Stomach (tissue), 4 donors: ENCODE measurements at regions not wholly inside any gene's neighbourhood (a gene's known extent, or its start where the extent isn't known, plus 50 kb on each side); places are given as distances from the start of the nearest gene placed in this dataset.
A peak's percentile ranks its signal among the peaks of the same experiment; 100 is the strongest.

ENCODE experiments used
- CTCF ChIP-seq, 7 experiments: fragments of 450-650 bp in 4 of 7; fragments of 200-600 bp in 3 of 7; sonication (generic) in 3 of 7; IDR thresholded peaks; one replicate each; pipeline ENCODE4 v1.5.1; 2016 to 2019; ENCODE audit warnings: antibody characterized with exemption in 7 of 7, control low read depth in 2 of 7, mild to moderate bottlenecking in 1 of 7
- EP300 ChIP-seq: sonication (generic); formaldehyde crosslinking; IDR thresholded peaks from one replicate; pipeline ENCODE4 v1.6.1; 2017; ENCODE audit warnings: antibody characterized with exemption
- POLR2AphosphoS5 ChIP-seq, 3 donors: sonication (generic); formaldehyde crosslinking; IDR thresholded peaks; one replicate each; pipeline ENCODE4 v1.6.1; 2016; ENCODE audit warnings: antibody characterized with exemption in 3 of 3

DNA sequence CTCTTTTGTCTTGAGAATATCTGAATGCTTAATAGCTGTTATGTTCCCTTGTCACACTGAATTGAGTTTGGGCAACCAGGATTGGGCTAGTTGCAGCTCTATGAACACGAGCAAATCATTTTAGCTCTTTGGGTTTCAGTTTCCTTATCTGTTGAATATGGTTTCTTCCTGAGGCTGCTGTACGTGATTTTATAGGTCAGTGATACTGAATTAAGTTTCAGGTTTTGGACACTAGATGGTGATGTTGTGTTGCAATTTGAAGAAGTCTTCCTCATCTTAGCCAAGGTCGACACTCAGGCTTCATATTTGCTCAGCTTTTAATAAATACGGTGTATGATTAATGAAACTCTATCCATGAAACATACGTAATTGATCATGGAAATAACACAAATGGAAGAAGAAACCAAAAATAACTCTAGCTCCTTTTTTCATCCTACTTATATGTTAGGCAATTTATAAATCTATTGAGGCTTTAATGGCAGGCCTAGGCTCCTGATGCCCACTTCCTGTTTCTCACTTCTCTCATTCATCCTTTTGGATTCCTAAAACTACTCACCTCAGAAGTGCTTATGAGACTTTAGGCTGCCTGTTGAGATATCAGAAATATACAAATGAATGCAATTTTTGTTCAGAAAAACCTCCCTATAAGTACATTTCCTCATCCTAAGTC is 354.1 kb upstream of the MAP3K7 start:
- TF ChIP-seq EP300 (no peak), POLR2AphosphoS5 (IDR thresholded peaks at IDR 0.05) (no peak), CTCF (IDR thresholded peaks at IDR 0.05) (peak in 2 of 7 experiments; percentile 17 to 41)
